NCI-H2171 treated with DMSO at 0.1 percent for 48 hours (cell line): ENCODE measurements at regions not wholly inside any gene's neighbourhood (a gene's known extent, or its start where the extent isn't known, plus 50 kb on each side); places are given as distances from the start of the nearest gene placed in this dataset.
"Not testable (repeated sequence)": the region's sequence is repeated elsewhere in the genome, so short reads cannot be mapped to it uniquely, and the experiment has no call there.

Experiments
- DNase-seq: peaks from one replicate; lab custom pipeline; 2025; lab: John Stamatoyannopoulos, UW

GRCh38 chr5:87529486-87530076, 116.9 kb upstream of the CCNH start:
- no peak for DNase-seq

DNA sequence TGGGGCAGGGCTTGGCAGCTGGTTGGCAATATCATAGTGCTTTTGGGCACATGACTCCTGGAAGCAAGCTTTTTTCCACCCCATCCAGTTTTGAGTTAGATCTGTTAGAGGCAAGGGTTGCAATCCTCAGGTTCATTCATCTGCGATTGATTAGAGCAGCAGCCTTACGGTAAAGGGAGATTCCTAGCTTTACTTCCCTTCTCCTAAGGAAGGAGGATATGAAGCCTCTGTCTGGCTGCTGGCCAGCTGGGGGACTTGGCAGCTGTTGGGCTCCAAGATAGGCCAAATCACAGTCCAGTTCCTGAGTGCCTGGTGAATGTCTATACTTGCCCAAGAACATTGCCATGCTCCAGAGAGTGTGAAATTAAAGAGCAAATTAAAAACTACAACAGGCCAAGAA, 113.4 kb upstream of the CCNH start:
- no peak for DNase-seq

DNA sequence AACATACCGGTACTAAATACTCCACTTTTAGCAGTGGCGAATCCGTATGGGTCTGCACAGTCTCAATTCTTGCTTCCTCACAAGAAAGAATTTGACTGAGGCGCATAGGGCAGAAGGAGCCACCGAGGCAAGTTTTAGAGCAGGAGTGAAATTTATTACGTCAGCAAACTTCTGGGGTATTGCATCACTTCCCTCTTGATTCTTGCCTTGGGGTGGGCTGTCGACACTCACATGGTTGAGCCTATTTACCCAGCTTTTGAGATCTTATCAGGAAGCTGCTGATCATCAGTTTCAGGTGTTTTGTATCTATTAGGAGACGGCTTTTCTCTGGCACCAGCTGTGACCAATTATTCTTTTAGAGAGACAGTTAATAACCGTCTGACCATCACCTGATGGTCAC, 111.5 kb upstream of the CCNH start:
- no peak for DNase-seq

GRCh38 chr5:87511778-87512177, 99.0 kb upstream of the CCNH start:
- DNase-seq: not testable (repeated sequence)

- no peak for DNase-seq
Observed at GRCh38 chr5:87503004-87503403, 90.3 kb upstream of the CCNH start.

DNA sequence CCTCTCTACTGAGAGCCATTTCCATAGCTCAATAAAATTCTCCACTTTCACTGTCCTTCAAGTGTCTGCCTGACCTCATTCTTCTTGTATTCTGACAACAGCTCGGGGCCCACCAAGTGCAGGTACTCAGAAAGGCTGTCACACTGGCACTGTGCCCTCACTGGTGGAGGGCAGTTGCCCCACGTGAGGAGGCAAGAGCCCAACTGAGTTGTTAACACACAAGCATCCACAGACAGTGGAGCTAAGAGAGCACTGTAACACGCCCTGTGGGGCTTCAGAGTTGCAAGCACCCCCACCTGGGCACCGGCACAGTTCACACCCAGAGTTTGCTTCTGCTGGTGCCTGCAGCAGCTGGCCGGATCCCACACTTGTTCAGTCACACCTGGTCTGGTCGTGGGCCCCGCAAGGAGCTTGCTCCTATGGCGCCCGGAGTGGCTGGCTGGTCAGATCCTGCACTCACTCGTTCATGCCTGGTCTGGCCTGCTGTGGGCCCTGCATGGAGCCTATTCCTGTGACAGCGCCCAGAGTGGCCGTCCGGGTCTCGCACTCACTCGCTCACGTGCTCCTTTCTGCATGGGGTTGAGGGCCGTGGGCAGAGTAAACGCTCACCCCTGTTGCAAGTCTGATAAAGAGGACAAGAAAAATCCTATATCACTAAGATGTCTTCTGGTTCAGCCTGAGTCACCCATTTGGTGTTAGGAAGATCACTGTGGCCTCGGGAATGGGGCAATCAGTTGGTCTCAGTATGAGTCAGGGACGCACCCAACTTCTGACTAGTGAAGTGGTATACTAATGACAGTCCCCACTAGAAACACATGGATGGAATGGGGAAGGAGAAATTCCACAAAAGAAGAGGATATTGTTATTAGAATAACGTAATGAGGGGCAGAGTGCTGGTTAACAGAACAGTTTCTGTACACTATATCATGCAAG, 87.0 kb upstream of the CCNH start:
- no peak for DNase-seq
